ENCODE measurements at regions not wholly inside any gene's neighbourhood (a gene's known extent, or its start where the extent isn't known, plus 50 kb on each side); places are given as distances from the start of the nearest gene placed in this dataset.

DNA sequence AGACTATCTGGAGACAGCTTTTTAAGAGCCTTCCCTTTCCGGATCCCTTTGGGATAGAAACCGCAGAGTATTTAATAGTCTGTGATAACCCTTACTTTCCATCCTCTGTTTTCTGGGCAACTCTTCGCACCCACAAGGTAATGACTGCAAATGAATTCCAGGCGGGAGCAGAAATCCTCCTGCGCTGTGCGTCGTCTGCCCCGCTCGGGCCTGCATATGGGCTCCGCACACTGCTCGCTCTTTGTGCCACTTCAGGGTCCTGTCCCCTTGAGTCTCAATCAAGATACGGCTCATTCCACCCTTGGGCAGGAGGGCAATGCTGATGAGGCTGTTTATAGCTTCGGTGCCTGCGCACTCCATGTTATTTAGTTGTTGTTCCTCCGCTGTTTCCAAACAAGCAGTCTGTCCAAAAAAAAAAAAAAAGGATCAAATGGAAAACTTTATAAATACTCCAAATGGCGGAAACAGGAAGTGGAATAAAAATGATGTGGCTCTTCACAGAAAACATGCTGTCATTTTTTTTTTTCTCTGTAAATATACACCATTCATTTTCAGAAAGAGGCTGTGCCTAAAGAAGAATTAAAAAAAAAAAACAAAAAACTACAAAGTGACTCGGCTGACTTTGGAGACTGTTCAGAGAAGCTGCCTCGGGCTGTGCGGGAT is 169.6 kb upstream of the GMDS start:
- Histone ChIP-seq H3K4me3 (ENCODE audit: low read depth, low read length) (no peak overlapping the region), H3K27ac (ENCODE audit: extremely low read depth, low read depth, low read length) (no peak overlapping the region), H3K36me3 (ENCODE audit: control insufficient read depth in 2 of 2, insufficient read depth in 1 of 2, low read length in 2 of 2) (no peaks in the 10 kb centered on the region), H3K4me1 (ENCODE audit: control insufficient read depth, insufficient read depth, low read length) (no peaks in the 10 kb centered on the region), H3K9me3 (ENCODE audit: control insufficient read depth, insufficient read depth, low read depth, low read length) (no peaks in the 10 kb centered on the region)
- POLR2A ChIA-PET, result no interaction called here
- CTCF ChIA-PET, result interaction anchor here (1.7 kb wide), 1 partner anchor 219 kb away, joined by 5 read pairs; no protein-coding TSS in a partner anchor
- TF ChIP-seq ZFP69B (tag by site-specific recombination; IDR thresholded peaks at IDR 0.05) (no peak), ZNF274 (IDR thresholded peaks at IDR 0.05; ENCODE audit: low read length) (no peak), ZNF274 (tag by site-specific recombination; IDR thresholded peaks at IDR 0.05; ENCODE audit: borderline replicate concordance) (no peak), ZNF600 (tag by site-specific recombination; IDR thresholded peaks at IDR 0.05) (no peak), ZNF354C (tag by site-specific recombination; IDR thresholded peaks at IDR 0.05; ENCODE audit: borderline replicate concordance, low read depth) (no peak), ZNF239 (tag by site-specific recombination; IDR thresholded peaks at IDR 0.05) (no peak), ZNF501 (tag by site-specific recombination; IDR thresholded peaks at IDR 0.05) (no peak)
- TF ChIP-seq, protein P1, sequence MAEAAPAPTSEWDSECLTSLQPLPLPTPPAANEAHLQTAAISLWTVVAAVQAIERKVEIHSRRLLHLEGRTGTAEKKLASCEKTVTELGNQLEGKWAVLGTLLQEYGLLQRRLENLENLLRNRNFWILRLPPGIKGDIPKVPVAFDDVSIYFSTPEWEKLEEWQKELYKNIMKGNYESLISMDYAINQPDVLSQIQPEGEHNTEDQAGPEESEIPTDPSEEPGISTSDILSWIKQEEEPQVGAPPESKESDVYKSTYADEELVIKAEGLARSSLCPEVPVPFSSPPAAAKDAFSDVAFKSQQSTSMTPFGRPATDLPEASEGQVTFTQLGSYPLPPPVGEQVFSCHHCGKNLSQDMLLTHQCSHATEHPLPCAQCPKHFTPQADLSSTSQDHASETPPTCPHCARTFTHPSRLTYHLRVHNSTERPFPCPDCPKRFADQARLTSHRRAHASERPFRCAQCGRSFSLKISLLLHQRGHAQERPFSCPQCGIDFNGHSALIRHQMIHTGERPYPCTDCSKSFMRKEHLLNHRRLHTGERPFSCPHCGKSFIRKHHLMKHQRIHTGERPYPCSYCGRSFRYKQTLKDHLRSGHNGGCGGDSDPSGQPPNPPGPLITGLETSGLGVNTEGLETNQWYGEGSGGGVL (tag by site-specific recombination; IDR thresholded peaks at IDR 0.05), result no peak

DNA sequence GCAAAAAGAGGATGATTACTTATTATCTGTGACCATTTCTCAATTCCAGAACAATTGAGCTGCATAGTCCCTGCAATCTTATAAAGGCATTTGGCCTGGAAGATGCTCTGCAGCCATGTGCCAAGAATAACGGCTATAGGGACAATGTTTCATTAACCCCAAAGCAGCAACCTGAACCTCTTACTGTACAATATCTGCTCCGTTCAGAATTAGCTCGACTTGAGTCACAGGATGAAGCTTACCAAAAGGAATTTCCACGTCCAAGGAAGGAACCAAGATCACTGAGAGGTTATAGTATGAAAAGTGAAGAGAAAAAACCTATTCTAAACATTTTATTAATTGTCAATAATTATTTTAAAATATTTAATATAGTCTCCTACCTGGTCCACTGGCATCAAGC is 167.3 kb upstream of the GMDS start:
- Histone ChIP-seq H3K4me1 (ENCODE audit: control insufficient read depth, insufficient read depth, low read length) (no peaks in the 10 kb centered on the region), H3K27ac (ENCODE audit: extremely low read depth, low read depth, low read length) (no peak overlapping the region), H3K9me3 (ENCODE audit: control insufficient read depth, insufficient read depth, low read depth, low read length) (no peaks in the 10 kb centered on the region), H3K4me3 (ENCODE audit: low read depth, low read length) (no peak overlapping the region), H3K36me3 (ENCODE audit: control insufficient read depth in 2 of 2, insufficient read depth in 1 of 2, low read length in 2 of 2) (no peaks in the 10 kb centered on the region)
- ChIA-PET CTCF (interaction anchor here (1.1 kb wide), 1 partner anchor 59 kb away, joined by 3 read pairs; no protein-coding TSS in a partner anchor), POLR2A (no interaction called here)
- TF ChIP-seq ZNF155 (tag by site-specific recombination; IDR thresholded peaks at IDR 0.05) (no peak), ZNF670 (tag by site-specific recombination; IDR thresholded peaks at IDR 0.05; ENCODE audit: low read depth) (no peak), ZNF292 (tag by site-specific recombination; IDR thresholded peaks at IDR 0.05; ENCODE audit: borderline replicate concordance, low read depth) (no peak), SCRT1 (tag by site-specific recombination; IDR thresholded peaks at IDR 0.05; ENCODE audit: borderline replicate concordance) (no peak), KLF8 (tag by site-specific recombination; IDR thresholded peaks at IDR 0.05) (no peak), ZNF335 (tag by site-specific recombination; conservative IDR thresholded peaks at IDR 0.05) (no peak), ZNF621 (tag by site-specific recombination; IDR thresholded peaks at IDR 0.05) (no peak), ZNF2 (tag by site-specific recombination; IDR thresholded peaks at IDR 0.05) (no peak), ZBTB17 (tag by site-specific recombination; IDR thresholded peaks at IDR 0.05) (no peak), ZNF626 (tag by site-specific recombination; IDR thresholded peaks at IDR 0.05) (no peak)
- TF ChIP-seq, protein P2, sequence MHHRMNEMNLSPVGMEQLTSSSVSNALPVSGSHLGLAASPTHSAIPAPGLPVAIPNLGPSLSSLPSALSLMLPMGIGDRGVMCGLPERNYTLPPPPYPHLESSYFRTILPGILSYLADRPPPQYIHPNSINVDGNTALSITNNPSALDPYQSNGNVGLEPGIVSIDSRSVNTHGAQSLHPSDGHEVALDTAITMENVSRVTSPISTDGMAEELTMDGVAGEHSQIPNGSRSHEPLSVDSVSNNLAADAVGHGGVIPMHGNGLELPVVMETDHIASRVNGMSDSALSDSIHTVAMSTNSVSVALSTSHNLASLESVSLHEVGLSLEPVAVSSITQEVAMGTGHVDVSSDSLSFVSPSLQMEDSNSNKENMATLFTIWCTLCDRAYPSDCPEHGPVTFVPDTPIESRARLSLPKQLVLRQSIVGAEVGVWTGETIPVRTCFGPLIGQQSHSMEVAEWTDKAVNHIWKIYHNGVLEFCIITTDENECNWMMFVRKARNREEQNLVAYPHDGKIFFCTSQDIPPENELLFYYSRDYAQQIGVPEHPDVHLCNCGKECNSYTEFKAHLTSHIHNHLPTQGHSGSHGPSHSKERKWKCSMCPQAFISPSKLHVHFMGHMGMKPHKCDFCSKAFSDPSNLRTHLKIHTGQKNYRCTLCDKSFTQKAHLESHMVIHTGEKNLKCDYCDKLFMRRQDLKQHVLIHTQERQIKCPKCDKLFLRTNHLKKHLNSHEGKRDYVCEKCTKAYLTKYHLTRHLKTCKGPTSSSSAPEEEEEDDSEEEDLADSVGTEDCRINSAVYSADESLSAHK (tag by site-specific recombination; IDR thresholded peaks at IDR 0.05), result no peak
